Heart left ventricle (tissue), 13 donors: ENCODE measurements at regions not wholly inside any gene's neighbourhood (a gene's known extent, or its start where the extent isn't known, plus 50 kb on each side); places are given as distances from the start of the nearest gene placed in this dataset.

Experiments
- CTCF ChIP-seq, 12 donors: fragments of 200-600 bp; sonication (generic) in 4 of 12; IDR thresholded peaks; one replicate each; pipeline versions ENCODE4 v1.5.0 to v1.8.0; 2018 to 2022; ENCODE audit warnings: antibody characterized with exemption in 12 of 12, mild to moderate bottlenecking in 5 of 12
- POLR2A ChIP-seq, 2 donors: fragments of 450-650 bp; IDR thresholded peaks; one replicate each; pipeline ENCODE4 v1.6.1; 2017; ENCODE audit warnings: antibody characterized with exemption in 2 of 2, mild to moderate bottlenecking in 2 of 2, moderate library complexity in 2 of 2
- donor health status: ischemic (EF 13 %, LVEDD 7.1; RV severe dilation, severe dysfunction).
- donor health status: DM: no; HTN: yes; CAD: no.
- donor health status: DM: no; HTN: no; CAD: no.
- donor health status: ischemic (EF 25% LVEDD 6.9; RV normal size, moderate dysfunction).
- donor health status: ischemic (EF 25% LVEDD 5.7; RV mildly dilated, moderate dysfunction).
- donor health status: ischemic (EF 35%, LVEDD 5.7; RV mildly dilated, moderate dysfunction).
- donor health status: nonischemic (EF 11% LVEDD 7.7; RV severe dilation, severe dysfunction).
- donor health status: DM: yes; HTN: yes; CAD: no.
- donor health status: PGD.
- donor health status: ischemic (EF 29% LVEDD 5.4; RV normal size, mild dysfunction).
- donor health status: nonischemic (EF 23%, LVEDD 6.1; RV moderate dilation, normal function).

DNA sequence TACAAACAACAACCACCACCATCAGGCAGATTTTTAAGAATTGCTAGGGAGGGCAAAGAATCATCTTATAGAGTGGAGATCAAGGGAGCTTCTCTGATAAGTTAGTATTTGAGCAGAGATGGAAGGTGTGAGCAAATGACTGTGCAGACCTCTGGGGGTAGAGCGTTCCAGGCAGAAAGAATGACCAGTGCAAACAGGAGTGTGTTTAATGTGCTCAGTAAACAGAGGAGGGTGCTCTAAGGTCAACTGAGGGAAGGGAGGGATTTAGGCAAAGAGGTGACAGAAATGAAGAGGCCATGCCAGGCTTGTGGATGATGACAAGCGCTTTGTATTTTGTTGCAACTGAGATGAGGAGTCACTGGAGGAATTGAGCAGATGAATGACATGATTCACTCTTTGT, 172.5 kb upstream of the GJB5 start:
- TF ChIP-seq CTCF (IDR thresholded peaks at IDR 0.05) (no peak), POLR2A (IDR thresholded peaks at IDR 0.05) (no peak)
